PC-9 (cell line): ENCODE measurements at regions not wholly inside any gene's neighbourhood (a gene's known extent, or its start where the extent isn't known, plus 50 kb on each side); places are given as distances from the start of the nearest gene placed in this dataset.

Experiments
- BruUV-seq: library from RNA; stranded (reverse); fragments of 400-500 nt; replicated peaks from 2 replicates; lab custom pipeline; 2021; lab: Mats Ljungman, UMichigan
- CTCF ChIA-PET: fragments of 300-600 bp; sonication (Branson Sonifier 250); formaldehyde crosslinking; loops from one replicate; lab custom pipeline; 2022; ENCODE audit warnings: antibody characterized with exemption; lab: Charles Lee
- POLR2A ChIA-PET: fragments of 300-600 bp; sonication (Branson Sonifier 250); formaldehyde crosslinking; loops from one replicate; lab custom pipeline; 2022; ENCODE audit warnings: antibody characterized with exemption; ENCODE audit not compliant: unreplicated experiment; lab: Charles Lee
- DNase-seq, 2 experiments: peaks; one replicate each; pipeline versions ENCODE4 v3.0.0 to v3.0.0-alpha.2; 2015 to 2022; ENCODE audit warnings: mixed read lengths in 1 of 2
- H2AFZ ChIP-seq: fragments of 200-600 bp; sonication (generic); 2 replicates; pipeline ENCODE4 v1.8.1; 2017; ENCODE audit warnings: antibody characterized with exemption
- H3F3A ChIP-seq: fragments of 200-600 bp; sonication (generic); 2 replicates; pipeline ENCODE4 v1.8.1; 2017; ENCODE audit warnings: antibody characterized with exemption, mild to moderate bottlenecking, low read depth; ENCODE audit not compliant: insufficient read depth
- H3K27ac ChIP-seq: fragments of 200-600 bp; sonication (generic); 2 replicates; pipeline ENCODE4 v1.6.1; 2016; ENCODE audit warnings: mixed run types
- H3K27me3 ChIP-seq: fragments of 200-600 bp; sonication (generic); 2 replicates; pipeline ENCODE4 v1.6.1; 2016; ENCODE audit warnings: low read depth, mixed run types; ENCODE audit not compliant: insufficient read depth
- H3K36me3 ChIP-seq: fragments of 200-600 bp; sonication (generic); 2 replicates; pipeline ENCODE4 v1.6.1; 2016; ENCODE audit warnings: low read depth, mixed run types
- H3K4me1 ChIP-seq: fragments of 200-600 bp; sonication (generic); replicated peaks from 2 replicates; pipeline ENCODE4 v1.6.1; 2016; ENCODE audit warnings: mixed run types; ENCODE audit not compliant: insufficient read depth
- H3K4me2 ChIP-seq: fragments of 200-600 bp; sonication (generic); 2 replicates; pipeline ENCODE4 v1.6.1; 2017; ENCODE audit warnings: mixed run types
- H3K4me3 ChIP-seq: fragments of 200-600 bp; sonication (generic); 2 replicates; pipeline ENCODE4 v1.6.1; 2016; ENCODE audit warnings: mixed run types
- H3K79me2 ChIP-seq: fragments of 200-600 bp; sonication (generic); 2 replicates; pipeline ENCODE4 v1.6.1; 2017; ENCODE audit warnings: low read depth, mixed run types
- H3K9me2 ChIP-seq: fragments of 200-600 bp; sonication (generic); 2 replicates; pipeline ENCODE4 v1.8.1; 2017; ENCODE audit warnings: mild to moderate bottlenecking; ENCODE audit not compliant: insufficient read depth
- H3K9me3 ChIP-seq: fragments of 200-600 bp; sonication (generic); 2 replicates; pipeline ENCODE4 v1.8.1; 2016; ENCODE audit warnings: low read depth; ENCODE audit not compliant: insufficient read depth
- H4K20me1 ChIP-seq: fragments of 200-600 bp; sonication (generic); 2 replicates; pipeline ENCODE4 v1.8.1; 2017; ENCODE audit not compliant: insufficient read depth
- EZH2 ChIP-seq: fragments of 200-600 bp; sonication (generic); IDR thresholded peaks from 2 replicates; pipeline ENCODE4 v1.8.0; 2017; ENCODE audit warnings: antibody characterized with exemption, low read depth
- intact Hi-C: fragments of 100-400 bp; cut with micrococcal nuclease; formaldehyde crosslinking; loops from one replicate; pipeline ENCODE4 v1.10.0; 2022; ENCODE audit not compliant: unreplicated experiment
- TF ChIP-seq, protein P1 (sequence below): fragments of 200-600 bp; sonication (generic); conservative IDR thresholded peaks from 2 replicates; pipeline ENCODE4 v1.6.1; 2017; ENCODE audit warnings: mixed run types, antibody characterized with exemption, mild to moderate bottlenecking, moderate library complexity

DNA sequence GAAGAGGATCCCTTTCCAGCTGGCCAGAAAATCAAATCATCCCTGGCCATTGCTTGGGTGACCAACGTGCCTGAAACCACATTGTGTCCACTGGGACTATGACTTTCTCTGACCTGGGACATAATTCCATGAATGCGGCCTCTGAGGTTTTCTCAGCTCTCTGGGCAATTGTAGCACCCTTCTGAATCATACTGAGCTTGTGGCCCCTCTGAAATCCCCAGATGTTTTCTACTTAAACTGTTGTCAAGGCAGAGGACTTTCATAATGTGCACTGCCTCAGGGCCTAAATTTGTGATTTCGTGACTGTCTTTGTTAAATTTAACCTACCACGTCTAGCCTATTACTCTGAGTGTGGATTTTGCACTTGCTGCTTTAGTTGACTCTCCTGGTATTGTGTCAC, 321.1 kb upstream of the PLET1 start:
- CTCF ChIA-PET = no interaction called here
- H3K79me2 ChIP-seq = no peaks in the 10 kb centered on the region
- POLR2A ChIA-PET = no interaction called here
- H3K4me2 ChIP-seq = no peak overlapping the region
- H3K27ac ChIP-seq = no peak overlapping the region
- H3K4me1 ChIP-seq = peaks cover 5% of the 10 kb centered on the region; the same call in 1 of the 2 replicates
- 0 out of 2 replicates have a peak, but pooled peaks cover 3% of the 10 kb centered on the region for H3K9me3 ChIP-seq
- no peak for DNase-seq
- TF ChIP-seq, protein P1, sequence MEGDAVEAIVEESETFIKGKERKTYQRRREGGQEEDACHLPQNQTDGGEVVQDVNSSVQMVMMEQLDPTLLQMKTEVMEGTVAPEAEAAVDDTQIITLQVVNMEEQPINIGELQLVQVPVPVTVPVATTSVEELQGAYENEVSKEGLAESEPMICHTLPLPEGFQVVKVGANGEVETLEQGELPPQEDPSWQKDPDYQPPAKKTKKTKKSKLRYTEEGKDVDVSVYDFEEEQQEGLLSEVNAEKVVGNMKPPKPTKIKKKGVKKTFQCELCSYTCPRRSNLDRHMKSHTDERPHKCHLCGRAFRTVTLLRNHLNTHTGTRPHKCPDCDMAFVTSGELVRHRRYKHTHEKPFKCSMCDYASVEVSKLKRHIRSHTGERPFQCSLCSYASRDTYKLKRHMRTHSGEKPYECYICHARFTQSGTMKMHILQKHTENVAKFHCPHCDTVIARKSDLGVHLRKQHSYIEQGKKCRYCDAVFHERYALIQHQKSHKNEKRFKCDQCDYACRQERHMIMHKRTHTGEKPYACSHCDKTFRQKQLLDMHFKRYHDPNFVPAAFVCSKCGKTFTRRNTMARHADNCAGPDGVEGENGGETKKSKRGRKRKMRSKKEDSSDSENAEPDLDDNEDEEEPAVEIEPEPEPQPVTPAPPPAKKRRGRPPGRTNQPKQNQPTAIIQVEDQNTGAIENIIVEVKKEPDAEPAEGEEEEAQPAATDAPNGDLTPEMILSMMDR = no peak
- no peak overlapping the region for H3K4me3 ChIP-seq
- no peaks in the 10 kb centered on the region for H3K27me3 ChIP-seq
- H2AFZ ChIP-seq = no peak overlapping the region
- no peaks in the 10 kb centered on the region for H3K36me3 ChIP-seq
- H3F3A ChIP-seq = no peaks in the 10 kb centered on the region
- intact Hi-C loops = loop anchor here (10.0 kb wide), 1 partner anchor 357 kb away; the partner anchor contains the start of gene PTS
- no peaks in the 10 kb centered on the region for H3K9me2 ChIP-seq
- no TSS peak for BruUV-seq
- H4K20me1 ChIP-seq = no peaks in the 10 kb centered on the region

DNA sequence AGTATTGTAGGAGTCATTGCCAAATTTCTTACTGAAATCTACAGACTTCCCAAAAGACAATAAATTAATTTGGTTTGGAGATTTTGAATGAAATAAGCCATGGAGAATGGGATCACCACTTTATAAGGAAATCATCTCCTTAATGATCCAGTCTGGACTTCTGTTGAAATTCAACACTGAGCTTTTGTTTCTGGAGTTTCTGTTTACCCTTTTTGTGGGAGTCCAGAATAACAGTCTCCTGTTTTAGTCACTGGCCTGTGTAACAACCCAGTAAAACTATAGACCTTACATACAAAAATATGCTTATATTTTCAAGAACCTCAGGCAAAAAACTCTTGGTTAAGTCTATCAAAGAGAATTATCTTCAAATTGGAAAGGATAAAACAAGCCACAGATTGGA, 321.7 kb upstream of the PLET1 start:
- no peak overlapping the region for H3K27ac ChIP-seq
- intact Hi-C loops = loop anchor here (10.0 kb wide), 1 partner anchor 358 kb away; the partner anchor contains the start of gene PTS
- ChIA-PET POLR2A (no interaction called here), CTCF (no interaction called here)
- no peaks in the 10 kb centered on the region for H4K20me1 ChIP-seq
- 0 out of 2 replicates have a peak, but pooled peaks cover 3% of the 10 kb centered on the region for H3K9me3 ChIP-seq
- no peaks in the 10 kb centered on the region for H3K27me3 ChIP-seq
- H3K4me2 ChIP-seq = no peak overlapping the region
- no peaks in the 10 kb centered on the region for H3F3A ChIP-seq
- H2AFZ ChIP-seq = no peak overlapping the region
- H3K79me2 ChIP-seq = no peaks in the 10 kb centered on the region
- H3K4me3 ChIP-seq = no peak overlapping the region
- H3K9me2 ChIP-seq = no peaks in the 10 kb centered on the region
- BruUV-seq = no TSS peak
- no peak for DNase-seq
- H3K36me3 ChIP-seq = no peaks in the 10 kb centered on the region
- no peak for TF ChIP-seq EZH2
- TF ChIP-seq, protein P1 = no peak
- H3K4me1 ChIP-seq = peaks cover 5% of the 10 kb centered on the region; the same call in 1 of the 2 replicates

- Histone ChIP-seq H3K36me3 (no peaks in the 10 kb centered on the region), H3K4me2 (no peak overlapping the region), H3K27ac (no peak overlapping the region), H2AFZ (no peak overlapping the region), H3K4me1 (peaks cover 5% of the 10 kb centered on the region; the same call in 1 of the 2 replicates), H3K4me3 (no peak overlapping the region), H3K9me3 (0 out of 2 replicates have a peak, but pooled peaks cover 3% of the 10 kb centered on the region), H3K79me2 (no peaks in the 10 kb centered on the region), H3K27me3 (no peaks in the 10 kb centered on the region), H3F3A (no peaks in the 10 kb centered on the region), H4K20me1 (no peaks in the 10 kb centered on the region), H3K9me2 (no peaks in the 10 kb centered on the region)
- intact Hi-C loops = loop anchor here (10.0 kb wide), 1 partner anchor 359 kb away; the partner anchor contains the start of gene PTS
- POLR2A ChIA-PET = no interaction called here
- BruUV-seq = no TSS peak
- CTCF ChIA-PET = no interaction called here
- DNase-seq = no peak
- no peak for TF ChIP-seq EZH2
- TF ChIP-seq, protein P1 = no peak
These were observed 322.7 kb upstream of the PLET1 start for GRCh38 chr11:112583261-112583893.
